Posterior vena cava (tissue), 2 donors: ENCODE measurements at regions not wholly inside any gene's neighbourhood (a gene's known extent, or its start where the extent isn't known, plus 50 kb on each side); places are given as distances from the start of the nearest gene placed in this dataset.

Source experiments
- DNase-seq: peaks from one replicate; pipeline ENCODE4 v3.0.0-alpha.2; 2020; ENCODE audit warnings: low spot score
- intact Hi-C, 2 donors: fragments of 100-400 bp; cut with DNase I; formaldehyde crosslinking; loops; one replicate each; pipeline versions ENCODE4 v1.14.1 to v1.14.2; 2022 to 2023
- donor health status: DM: yes; HTN: yes; CAD: no.
- donor health status: DM: yes; HTN: yes; CAD: no.

DNA sequence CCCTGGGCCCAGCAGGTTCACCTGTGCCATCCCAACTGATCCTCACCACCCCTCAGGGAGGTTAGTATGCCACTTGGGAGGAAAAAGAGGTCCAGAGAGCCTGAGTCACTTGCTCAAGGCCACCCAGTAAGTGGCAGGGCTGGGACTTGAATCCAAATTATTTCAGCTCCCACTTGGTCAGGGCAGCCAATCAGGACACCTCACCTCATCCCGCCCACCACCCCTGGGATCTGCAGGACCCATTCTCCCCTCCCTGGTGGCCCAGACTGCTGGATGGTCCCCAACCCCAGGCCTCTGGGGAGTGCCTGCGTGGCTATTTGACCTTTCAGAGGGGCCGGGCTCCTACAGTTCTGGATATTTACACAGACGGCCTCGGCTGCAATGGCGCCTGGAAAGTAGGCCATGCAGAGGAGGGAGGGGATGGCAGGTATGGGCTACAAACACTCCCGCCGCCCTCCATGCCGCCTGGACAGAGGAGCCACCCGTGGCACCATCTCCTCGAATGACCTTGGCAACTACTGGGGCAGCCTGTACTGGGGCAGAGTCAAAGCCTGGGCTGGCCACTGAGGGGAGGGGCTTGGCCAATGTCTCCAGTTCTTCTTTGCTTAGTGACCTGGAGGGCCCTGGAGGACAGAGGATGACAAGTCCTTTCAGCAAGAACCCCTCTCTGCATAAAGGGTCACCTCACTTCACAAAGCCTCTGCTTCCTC lies 153.6 kb upstream of the LINGO1 start:
- intact Hi-C loops: loop anchor here in 1 of 2 donors (10.0 kb wide), 1 partner anchor 102 kb away; no protein-coding TSS in a partner anchor
- DNase-seq: no peak

DNA sequence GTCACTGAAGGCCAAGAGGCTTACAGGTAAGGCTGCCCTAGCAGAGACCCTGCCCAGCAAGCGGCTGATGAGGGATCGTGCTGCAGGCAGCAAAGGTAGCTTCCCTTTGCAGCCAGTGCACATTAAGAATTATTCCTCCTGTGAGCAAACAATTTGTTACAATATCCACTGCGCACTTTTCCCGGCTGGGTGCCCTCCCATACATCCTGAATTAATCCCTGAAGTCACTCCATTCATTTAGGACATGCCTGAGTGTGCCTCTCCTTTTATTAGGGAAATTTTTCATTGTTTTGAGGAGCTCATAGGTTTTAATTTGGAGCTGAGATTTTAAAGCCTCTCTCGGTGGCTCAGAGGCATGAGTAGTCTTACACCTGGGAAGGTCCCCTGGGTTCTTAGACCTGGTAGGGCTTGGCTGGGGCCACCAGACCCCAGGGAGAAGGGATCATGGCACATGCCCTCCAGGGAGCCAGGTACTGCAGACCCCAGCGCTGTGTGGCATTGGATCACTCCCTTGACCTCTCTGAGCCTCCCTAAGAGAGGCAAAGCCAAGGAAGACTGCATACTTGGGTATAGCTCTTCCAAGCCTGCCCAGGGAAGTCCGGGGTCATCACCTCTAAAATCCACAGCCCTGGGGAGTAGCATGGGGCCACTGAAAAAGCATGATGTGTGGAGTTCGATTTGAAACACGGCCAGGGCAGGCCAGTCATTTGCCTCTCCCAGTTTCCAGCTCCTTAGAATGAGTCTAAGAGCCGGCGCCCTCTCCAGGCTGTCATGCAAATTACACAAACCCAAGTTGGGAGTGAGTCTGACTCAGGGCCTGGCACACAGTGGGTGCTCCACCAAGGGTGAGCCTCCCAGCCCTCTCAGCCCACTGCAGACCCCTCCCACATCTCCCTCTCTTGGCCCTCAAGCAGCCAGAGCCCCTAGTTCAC lies 151.9 kb upstream of the LINGO1 start:
- intact Hi-C loops: loop anchor here in 1 of 2 donors (5.0 to 10.0 kb wide), 2 partner anchors 100 to 1028 kb away; partner anchors contain the start of gene ADAMTS7

DNA sequence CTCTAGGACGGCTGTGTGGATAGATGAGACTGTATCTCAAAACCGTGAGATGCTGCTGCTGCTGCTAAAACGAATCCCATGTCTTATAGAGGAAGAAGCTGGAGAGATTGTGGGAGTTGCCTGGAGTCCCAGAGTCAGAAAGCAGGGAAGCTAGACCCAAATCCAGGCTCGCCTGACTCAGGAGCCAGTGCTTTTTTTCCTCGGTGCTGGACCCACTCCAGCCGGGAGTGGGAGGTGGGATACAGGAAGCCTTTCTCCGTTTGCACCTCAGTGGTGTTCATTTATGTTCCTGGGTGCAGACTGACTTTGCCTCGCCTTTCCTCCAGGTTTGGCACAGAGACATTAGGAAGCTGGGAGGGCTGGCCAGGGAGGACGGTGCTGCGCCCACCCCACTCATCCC lies 150.9 kb upstream of the LINGO1 start:
- intact Hi-C loops: loop anchor here in 1 of 2 donors (5.0 to 10.0 kb wide), 2 partner anchors 99 to 1029 kb away; partner anchors contain the start of gene ADAMTS7
- no peak for DNase-seq

More for the DNA sequence above, 151.9 kb upstream of the LINGO1 start:
- DNase-seq: no peak

DNA sequence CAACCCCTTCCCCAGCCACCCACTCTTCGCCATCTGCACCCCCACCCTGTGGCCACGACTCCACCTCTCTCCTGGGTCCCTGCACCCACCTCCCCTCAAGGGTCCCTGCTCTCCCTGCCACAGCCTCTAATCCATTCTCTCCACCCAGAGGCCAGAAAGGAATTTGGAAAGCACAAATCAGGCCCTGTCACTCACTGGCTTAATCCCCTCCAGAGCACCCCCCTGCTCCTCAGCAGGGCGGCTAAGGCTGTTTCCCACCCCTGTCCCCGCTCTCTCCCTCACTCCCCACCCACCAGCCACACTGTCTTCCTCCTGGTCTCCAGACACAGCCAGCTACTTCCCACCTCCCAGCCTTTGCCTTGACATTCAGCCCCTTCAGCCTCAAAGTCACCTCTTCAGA lies 150.0 kb upstream of the LINGO1 start:
- DNase-seq: no peak
- intact Hi-C loops: loop anchor here in 1 of 2 donors (5.0 to 10.0 kb wide), 2 partner anchors 98 to 1030 kb away; partner anchors contain the start of gene ADAMTS7

DNA sequence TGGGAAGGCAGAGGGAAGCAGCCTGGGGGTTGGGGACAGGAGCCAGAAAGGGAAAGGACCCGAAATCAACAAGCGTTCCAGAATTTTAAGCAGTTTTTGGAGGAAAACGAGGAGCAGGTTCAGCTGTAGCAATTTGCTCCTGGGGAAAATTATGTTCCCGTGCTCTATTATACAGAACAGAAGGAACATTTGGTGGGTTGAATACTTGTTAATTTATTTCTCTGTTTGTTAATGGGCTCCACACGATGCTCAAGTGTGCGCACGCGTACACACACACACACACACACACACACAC lies 149.2 kb upstream of the LINGO1 start:
- DNase-seq: no peak
- intact Hi-C loops: loop anchor here in 1 of 2 donors (5.0 to 10.0 kb wide), 2 partner anchors 97 to 1030 kb away; partner anchors contain the start of gene ADAMTS7

DNA sequence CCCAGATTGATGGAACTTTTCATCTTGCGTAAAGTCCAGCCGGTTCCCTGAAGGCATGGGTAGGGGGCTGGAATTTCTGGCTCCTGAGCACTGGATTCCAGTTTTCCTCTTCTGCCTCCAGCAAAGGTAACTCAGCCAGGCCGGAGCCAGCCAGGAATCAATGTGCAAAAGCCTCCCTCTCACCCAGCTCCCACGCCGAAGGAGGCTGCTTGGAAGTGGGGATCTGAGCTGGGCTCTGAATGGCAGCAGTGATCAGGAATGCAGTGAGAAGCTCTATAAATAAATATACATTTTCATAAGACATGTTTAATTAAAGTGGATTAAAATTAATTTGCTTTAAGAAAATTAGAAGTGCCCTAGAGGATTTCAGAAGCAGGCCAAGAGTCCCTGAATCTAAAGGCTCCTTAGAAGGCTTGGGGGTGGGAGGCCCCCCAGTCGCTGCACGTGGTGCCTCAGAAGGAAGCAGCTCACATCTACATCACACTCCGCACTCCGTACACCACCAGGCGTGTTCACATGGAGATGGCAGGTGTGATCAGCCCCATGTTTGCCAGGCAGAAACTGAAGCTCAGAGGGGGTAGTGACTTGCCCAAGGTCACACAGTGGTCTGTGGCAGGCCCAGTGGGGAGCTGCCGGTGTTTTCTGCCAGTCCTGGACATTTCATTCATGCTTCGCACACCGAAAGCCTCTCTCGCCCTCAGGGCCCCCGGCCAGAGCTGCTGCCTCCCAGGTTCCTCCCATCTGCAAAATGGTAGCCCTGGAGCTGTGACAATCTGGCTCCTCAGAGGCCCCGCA lies 148.6 kb upstream of the LINGO1 start:
- intact Hi-C loops: loop anchor here in 1 of 2 donors (5.0 to 10.0 kb wide), 2 partner anchors 97 to 1031 kb away; partner anchors contain the start of gene ADAMTS7
- no peak for DNase-seq

DNA sequence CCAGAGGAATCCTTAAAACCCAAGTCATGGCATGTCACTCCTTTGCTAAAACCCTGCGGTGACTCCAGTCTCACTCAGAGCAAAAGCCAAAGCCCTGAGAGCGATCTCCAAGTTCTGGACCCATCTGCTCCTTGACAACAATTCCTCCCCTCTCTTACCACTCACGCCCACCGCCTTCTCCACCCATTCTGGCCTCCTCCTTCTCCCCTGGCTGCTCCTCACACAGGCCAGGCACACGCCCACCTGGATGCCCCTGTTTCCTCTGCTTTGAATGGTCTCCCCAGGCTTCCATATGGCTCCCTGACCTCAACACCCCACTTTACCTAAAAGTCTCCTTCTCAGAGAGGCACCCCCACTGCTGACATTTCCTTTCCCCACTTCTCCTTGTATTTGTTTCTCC lies 146.1 kb upstream of the LINGO1 start:
- intact Hi-C loops: no loop called here
- DNase-seq: no peak

DNA sequence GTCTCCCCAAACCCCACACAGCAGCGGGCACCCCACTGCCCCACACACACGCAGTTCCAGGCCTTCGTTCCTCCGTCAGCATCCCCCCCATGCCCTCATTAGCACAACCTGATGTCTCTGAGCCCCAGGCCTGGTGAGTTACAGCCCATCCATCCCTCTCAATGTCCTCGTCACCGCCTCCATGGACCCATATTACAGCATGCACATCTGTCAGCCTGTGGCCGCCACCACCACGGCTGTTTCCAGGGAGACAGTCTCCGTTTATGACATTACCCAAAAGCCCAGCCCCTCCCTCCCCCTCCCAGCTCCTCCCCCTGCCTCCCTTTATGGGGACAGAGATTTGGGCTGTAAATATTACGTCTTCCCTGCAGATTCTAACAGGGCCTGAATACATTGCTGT lies 143.1 kb upstream of the LINGO1 start:
- DNase-seq: no peak
- intact Hi-C loops: no loop called here

DNA sequence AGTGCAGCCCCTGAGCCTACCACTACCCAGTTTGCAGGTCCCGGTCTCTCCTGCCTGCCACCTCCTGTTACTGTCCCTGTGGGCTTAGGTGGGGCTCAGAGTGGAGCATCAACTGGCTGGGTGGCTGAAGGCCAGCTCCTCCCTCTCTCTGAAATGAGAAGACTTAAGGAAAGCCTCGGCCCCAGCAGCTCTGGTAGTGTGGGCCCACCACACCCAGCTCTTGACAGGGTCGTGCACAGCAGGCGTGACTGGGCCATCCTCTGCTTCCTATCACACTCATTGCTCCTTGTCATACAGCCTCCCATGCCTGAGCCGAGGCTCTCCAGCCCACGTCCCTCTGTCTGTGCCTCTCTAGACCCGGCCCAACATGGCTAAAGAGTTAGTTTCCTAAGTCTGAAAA lies 142.7 kb upstream of the LINGO1 start:
- DNase-seq: no peak
- intact Hi-C loops: no loop called here

DNA sequence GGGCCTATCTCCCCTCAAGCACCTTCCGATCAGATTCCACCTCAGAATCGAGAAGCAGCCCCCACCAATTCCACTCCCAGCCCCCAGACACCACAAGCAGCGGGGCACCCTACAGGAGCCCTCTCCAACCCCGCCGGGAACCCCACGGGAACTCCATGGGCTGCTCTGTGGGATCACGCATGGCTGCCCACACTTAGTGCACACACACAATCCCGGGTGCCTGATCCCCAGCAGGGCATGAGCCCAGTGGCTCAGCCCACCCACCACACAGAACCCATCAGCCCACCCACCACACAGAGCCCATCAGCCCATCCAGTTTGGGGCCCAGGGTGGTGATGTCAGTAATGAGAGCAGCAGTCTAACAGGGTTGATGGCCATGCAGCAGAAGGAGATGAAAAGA lies 141.6 kb upstream of the LINGO1 start:
- DNase-seq: no peak
- intact Hi-C loops: no loop called here

DNA sequence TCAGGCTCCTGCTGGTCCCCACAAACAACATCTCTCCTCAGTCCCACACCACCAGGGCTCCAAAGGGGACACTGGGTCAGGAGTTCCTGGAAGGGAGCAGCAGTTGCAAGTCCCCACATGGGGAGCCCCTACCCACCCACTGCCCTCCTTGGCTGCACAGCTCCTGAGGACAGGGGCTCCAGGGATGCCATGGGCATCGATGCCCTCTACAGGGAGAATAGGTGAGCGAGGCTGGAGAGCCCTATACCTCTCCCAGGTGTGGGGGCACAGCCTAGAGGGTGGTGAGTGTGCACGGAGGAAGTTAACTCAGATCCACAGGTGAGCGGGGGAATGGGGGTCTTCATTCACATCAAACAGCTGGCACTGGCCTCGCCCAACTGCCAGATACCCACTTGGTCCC lies 141.2 kb upstream of the LINGO1 start:
- intact Hi-C loops: no loop called here

DNA sequence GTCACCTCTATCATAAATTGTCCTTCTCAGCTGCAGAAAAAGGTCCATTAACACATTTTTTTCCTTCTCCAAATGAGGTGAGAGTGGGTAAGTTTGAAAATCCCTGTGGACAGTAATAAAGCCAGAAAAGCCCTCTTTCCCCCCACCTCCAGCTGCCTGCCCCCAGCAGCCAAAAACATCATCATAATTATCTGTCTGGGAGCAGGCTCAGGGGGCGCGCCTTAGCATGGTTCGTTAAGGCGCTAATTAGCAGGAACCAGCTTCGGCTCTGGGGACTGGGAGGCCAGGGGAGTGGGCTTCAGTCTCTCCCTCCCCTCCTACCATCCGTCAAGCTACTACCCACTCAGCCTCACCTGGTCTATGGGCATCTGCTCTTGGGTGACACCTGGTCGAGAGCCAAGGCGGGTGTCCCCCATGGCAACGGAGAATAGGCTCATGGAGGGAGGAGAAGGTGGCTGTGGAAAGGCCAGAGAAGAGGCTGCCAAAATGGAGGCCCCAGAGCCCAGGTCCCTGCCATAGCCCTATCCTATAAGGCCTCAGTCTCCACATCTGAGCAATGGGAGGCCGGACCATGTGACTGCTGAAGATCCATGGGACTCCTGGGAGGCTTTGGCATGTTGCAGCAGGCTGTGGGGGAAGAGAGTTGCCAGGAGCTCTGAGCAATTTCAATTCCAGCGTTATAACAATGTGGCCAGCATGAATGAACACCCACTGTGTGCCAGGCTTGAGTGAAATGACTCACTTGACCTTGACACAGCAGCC lies 140.1 kb upstream of the LINGO1 start:
- no peak for DNase-seq
- intact Hi-C loops: no loop called here

More for the DNA sequence above, 141.2 kb upstream of the LINGO1 start:
- DNase-seq: no peak

DNA sequence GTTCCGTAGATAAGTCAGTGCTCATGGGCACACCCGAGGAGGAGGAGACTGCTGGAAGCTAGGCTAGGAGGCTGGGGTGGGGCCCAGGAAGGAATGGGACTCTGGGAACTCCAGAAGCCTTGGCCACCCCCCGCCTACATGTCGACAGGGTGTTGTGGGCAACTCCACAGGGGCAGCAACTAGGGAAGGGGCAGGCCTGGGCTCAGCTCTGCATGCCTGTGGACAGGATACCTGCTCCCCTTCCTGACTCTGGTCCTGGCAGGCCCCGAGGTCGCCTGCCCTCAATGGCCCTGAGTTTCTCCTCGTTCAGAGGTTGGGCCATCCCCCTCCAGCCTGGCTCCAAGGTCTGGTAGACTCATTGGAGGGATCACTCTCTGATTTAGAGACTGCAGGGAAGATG lies 138.9 kb upstream of the LINGO1 start:
- intact Hi-C loops: no loop called here
- DNase-seq: no peak

DNA sequence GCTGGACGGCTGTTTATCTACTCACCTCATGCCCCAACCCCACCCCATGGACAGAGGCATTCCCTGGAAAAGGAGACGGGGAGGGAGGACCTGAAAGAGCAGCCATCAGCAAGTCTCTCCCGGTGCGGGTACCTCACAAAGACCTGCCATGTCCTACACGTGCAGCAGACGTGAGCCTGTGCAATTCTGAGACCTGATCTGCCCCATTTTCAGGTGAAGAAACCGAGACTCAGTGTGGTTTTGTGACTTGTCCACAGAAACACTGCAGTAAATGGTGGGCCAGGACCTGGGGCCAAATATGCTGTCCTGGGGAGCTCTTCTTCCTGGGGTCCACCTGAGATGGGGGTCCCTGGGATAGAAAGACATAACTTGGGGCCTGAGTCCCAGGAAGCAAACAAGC lies 137.0 kb upstream of the LINGO1 start:
- no peak for DNase-seq
- intact Hi-C loops: no loop called here

DNA sequence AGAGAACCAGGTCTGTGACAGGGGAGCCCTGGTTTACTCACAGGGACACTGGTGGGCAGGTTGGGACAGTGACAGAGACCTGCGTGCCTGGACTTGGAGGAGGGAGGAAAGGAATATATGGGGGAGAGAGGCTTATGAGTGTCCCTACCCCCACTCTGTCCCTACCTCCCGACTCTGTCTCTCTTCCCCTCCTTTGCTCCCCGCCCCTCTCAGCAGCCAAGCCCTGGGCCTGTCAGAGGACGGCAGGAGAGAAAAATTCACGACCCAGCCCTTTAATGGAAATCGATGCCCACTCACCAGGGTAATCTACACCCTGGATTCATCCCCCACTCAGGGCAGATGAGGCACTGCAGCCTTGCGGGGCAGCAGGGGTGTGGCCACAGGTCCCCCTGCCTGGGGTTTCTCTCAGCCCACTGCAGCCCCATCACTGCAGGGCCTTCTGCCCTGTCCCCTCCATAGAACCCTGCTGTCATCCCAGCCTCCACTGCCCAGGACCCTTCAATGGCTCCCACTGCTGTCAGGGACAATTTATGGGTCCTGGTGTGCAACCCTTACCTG lies 135.9 kb upstream of the LINGO1 start:
- intact Hi-C loops: no loop called here
- no peak for DNase-seq

DNA sequence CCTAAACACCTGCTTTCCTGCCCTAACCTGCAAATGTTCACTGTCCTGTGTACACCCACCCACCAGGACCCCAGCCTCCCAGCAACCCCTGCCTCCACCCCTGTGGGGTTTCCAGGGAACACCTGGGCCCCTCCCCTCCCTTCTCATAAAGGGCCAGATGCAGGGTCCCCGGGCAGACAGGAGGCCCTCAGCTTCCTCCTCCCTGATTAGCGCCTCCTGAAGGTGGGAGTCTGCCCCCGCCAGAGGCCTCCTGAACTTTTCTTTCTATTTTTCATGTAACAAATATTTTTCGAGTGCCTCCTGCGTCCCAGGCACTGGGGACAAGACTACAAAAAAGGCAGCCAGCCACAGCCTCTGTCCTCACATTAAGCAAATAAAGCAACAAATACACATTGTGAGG lies 135.4 kb upstream of the LINGO1 start:
- intact Hi-C loops: no loop called here
- DNase-seq: no peak

DNA sequence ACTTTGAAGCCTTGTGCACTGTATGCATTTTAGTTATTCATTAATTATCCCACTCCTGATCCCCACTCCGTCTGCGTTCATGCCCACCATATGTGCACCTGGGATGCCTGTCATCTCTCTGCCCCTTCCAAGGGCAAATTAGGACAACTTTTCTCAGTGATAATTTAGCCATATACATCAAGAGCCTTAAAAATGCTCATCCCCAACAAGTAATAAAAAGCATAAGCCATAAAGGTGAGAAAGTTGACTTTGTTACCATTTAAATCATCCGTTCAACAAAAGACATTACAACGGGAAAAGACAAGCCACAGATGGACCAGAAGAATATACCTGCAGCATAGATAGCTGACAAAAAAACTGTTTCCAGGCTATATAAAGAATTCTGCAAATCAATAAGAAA lies 131.4 kb upstream of the LINGO1 start:
- no peak for DNase-seq
- intact Hi-C loops: no loop called here

DNA sequence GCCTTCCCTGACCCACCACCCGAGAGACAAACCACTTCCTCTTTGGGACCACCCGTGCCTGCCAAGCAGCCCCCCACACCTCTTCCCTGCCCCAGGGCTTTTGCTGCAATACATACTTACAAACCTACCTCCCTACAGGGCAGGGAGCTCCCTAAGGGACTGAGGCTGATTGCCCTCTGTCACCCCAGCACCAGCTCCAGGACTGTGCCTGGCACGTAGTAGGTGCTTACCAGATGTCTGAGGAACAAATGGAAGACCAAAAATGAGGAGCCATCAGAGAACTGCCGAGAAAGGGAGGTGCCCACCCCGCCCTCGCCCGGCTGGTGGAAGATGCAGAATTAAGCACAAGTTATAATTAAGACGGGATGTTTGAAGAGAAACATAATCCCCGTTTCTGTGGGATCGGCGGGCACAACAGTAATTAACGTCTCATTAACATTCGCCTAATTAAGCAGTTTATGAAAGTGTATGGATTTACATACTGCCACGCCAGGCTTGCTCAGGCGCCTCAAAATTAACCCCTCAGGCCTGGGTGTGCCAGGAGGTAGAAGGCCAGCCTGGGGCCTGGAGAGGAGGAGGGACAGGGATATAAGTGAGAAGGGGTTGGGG lies 130.1 kb upstream of the LINGO1 start:
- intact Hi-C loops: no loop called here
- DNase-seq: no peak
